DND-41 (cell line): ENCODE measurements at regions not wholly inside any gene's neighbourhood (a gene's known extent, or its start where the extent isn't known, plus 50 kb on each side); places are given as distances from the start of the nearest gene placed in this dataset.

Experiments used
- ATAC-seq: fragments of 200-7000 bp; cut with Tn5 transposase; 3 replicates; pipeline ENCODE4 v1.9.1; 2021; ENCODE audit warnings: low read depth; ENCODE audit not compliant: insufficient read depth
- DNase-seq: peaks from one replicate; pipeline ENCODE4 v3.0.0-alpha.2; 2020
- H2AFZ ChIP-seq: 2 replicates; pipeline ENCODE4 v1.6.0; 2012; ENCODE audit warnings: low read depth, low read length
- H3K27ac ChIP-seq: 2 replicates; pipeline ENCODE4 v1.5.1; 2012; ENCODE audit warnings: low read length, inconsistent platforms
- H3K27me3 ChIP-seq: fragments of 200-600 bp; sonication (generic); 2 replicates; pipeline ENCODE4 v1.6.0; 2012; ENCODE audit warnings: low read length, mild to moderate bottlenecking, inconsistent platforms; ENCODE audit not compliant: insufficient read depth, poor library complexity
- H3K36me3 ChIP-seq: 2 replicates; pipeline ENCODE4 v1.5.1; 2012; ENCODE audit warnings: low read length, inconsistent platforms; ENCODE audit not compliant: insufficient read depth
- H3K4me1 ChIP-seq: 2 replicates; pipeline ENCODE4 v1.5.1; 2012; ENCODE audit warnings: mild to moderate bottlenecking, low read length; ENCODE audit not compliant: insufficient read depth
- H3K4me2 ChIP-seq: 2 replicates; pipeline ENCODE4 v1.6.0; 2012; ENCODE audit warnings: mild to moderate bottlenecking, moderate library complexity, low read length, inconsistent platforms; ENCODE audit not compliant: insufficient read depth
- H3K4me3 ChIP-seq, 2 experiments: fragments of 200-600 bp in 1 of 2; shearing (Covaris generic) in 1 of 2; 2 replicates each; pipeline ENCODE4 v1.5.1; 2012 to 2016; ENCODE audit warnings: inconsistent platforms in 2 of 2, low read length in 2 of 2, mild to moderate bottlenecking in 2 of 2, low read depth in 1 of 2, moderate library complexity in 1 of 2
- H3K79me2 ChIP-seq: 2 replicates; pipeline ENCODE4 v1.6.0; 2012; ENCODE audit warnings: low read length, inconsistent platforms; ENCODE audit not compliant: insufficient read depth
- H3K9ac ChIP-seq: 2 replicates; pipeline ENCODE4 v1.6.0; 2012; ENCODE audit warnings: low read depth, mild to moderate bottlenecking, inconsistent platforms, low read length, moderate library complexity
- H3K9me3 ChIP-seq: 2 replicates; pipeline ENCODE4 v1.5.1; 2012; ENCODE audit warnings: low read length, moderate library complexity, mild to moderate bottlenecking, inconsistent platforms; ENCODE audit not compliant: insufficient read depth, severe bottlenecking
- H4K20me1 ChIP-seq: 2 replicates; pipeline ENCODE4 v1.6.0; 2012; ENCODE audit warnings: low read length; ENCODE audit not compliant: insufficient read depth
- CTCF ChIP-seq: IDR thresholded peaks from 2 replicates; pipeline ENCODE4 v1.5.1; 2012; ENCODE audit warnings: borderline replicate concordance, low read length, moderate library complexity, mild to moderate bottlenecking; ENCODE audit not compliant: poor library complexity, severe bottlenecking; ENCODE audit errors: extremely low read depth
- EZH2 ChIP-seq: IDR thresholded peaks from 3 replicates; pipeline ENCODE4 v1.6.1; 2012; ENCODE audit warnings: borderline replicate concordance, low read depth, mild to moderate bottlenecking, moderate library complexity, low read length, inconsistent platforms; ENCODE audit not compliant: severe bottlenecking

GRCh38 chr3:177936721-177937120, 599.5 kb upstream of the KCNMB2 start:
- no peaks in the 10 kb centered on the region for H3K4me1 ChIP-seq
- ATAC-seq = no peak

GRCh38 chr3:177942911-177943310, 593.3 kb upstream of the KCNMB2 start:
- DNase-seq = no peak
- no peak for ATAC-seq

More at GRCh38 chr3:177936721-177937120, 599.5 kb upstream of the KCNMB2 start:
- no peak overlapping the region for H2AFZ ChIP-seq
- DNase-seq = no peak
- no peak overlapping the region for H3K4me2 ChIP-seq
- no peaks in the 10 kb centered on the region for H3K36me3 ChIP-seq
- H3K4me3 ChIP-seq = no peak overlapping the region
- no peak for TF ChIP-seq EZH2
- no peak for TF ChIP-seq CTCF
- no peaks in the 10 kb centered on the region for H4K20me1 ChIP-seq
- no peaks in the 10 kb centered on the region for H3K79me2 ChIP-seq
- H3K27me3 ChIP-seq = no peaks in the 10 kb centered on the region
- no peak overlapping the region for H3K27ac ChIP-seq
- H3K9ac ChIP-seq = no peak overlapping the region
- no peaks in the 10 kb centered on the region for H3K9me3 ChIP-seq

GRCh38 chr3:177944228-177944661, 592.0 kb upstream of the KCNMB2 start:
- Histone ChIP-seq H2AFZ (peak overlapping the region; percentile 62), H3K27me3 (no peaks in the 10 kb centered on the region), H3K27ac (peak overlapping the region; percentile 73), H3K4me2 (peak overlapping the region; percentile 49; the same call in 1 of the 2 replicates), H3K9me3 (peaks cover 3% of the 10 kb centered on the region), H3K36me3 (no peaks in the 10 kb centered on the region), H3K9ac (peak overlapping the region; percentile 35; the same call in 1 of the 2 replicates), H4K20me1 (no peaks in the 10 kb centered on the region), H3K79me2 (no peaks in the 10 kb centered on the region), H3K4me1 (peaks cover 40% of the 10 kb centered on the region), H3K4me3 (no peak overlapping the region; a peak in 1 of 4 replicates)
- TF ChIP-seq EZH2 (no peak), CTCF (no peak)
- ATAC-seq = peak; percentile 80
- DNase-seq = peak; percentile 56

More at GRCh38 chr3:177942911-177943310, 593.3 kb upstream of the KCNMB2 start:
- no peak overlapping the region for H3K27ac ChIP-seq
- H3K36me3 ChIP-seq = no peaks in the 10 kb centered on the region
- H3K4me3 ChIP-seq = no peak overlapping the region
- no peaks in the 10 kb centered on the region for H3K79me2 ChIP-seq
- H3K4me1 ChIP-seq = peaks cover 32% of the 10 kb centered on the region
- no peak overlapping the region for H3K4me2 ChIP-seq
- no peak overlapping the region for H3K9ac ChIP-seq
- H3K27me3 ChIP-seq = no peaks in the 10 kb centered on the region
- H2AFZ ChIP-seq = no peak overlapping the region
- TF ChIP-seq CTCF (no peak), EZH2 (no peak)
- H3K9me3 ChIP-seq = peaks cover 3% of the 10 kb centered on the region
- H4K20me1 ChIP-seq = no peaks in the 10 kb centered on the region

- Histone ChIP-seq H3K27me3 (no peaks in the 10 kb centered on the region), H3K9ac (no peak overlapping the region), H3K36me3 (no peaks in the 10 kb centered on the region), H3K79me2 (no peaks in the 10 kb centered on the region), H2AFZ (no peak overlapping the region), H3K9me3 (peaks cover 3% of the 10 kb centered on the region), H3K4me3 (no peak overlapping the region), H3K4me2 (no peak overlapping the region), H3K27ac (no peak overlapping the region), H3K4me1 (peaks cover 48% of the 10 kb centered on the region), H4K20me1 (no peaks in the 10 kb centered on the region)
- ATAC-seq = no peak
- no peak for TF ChIP-seq CTCF
- no peak for TF ChIP-seq EZH2
- DNase-seq = no peak
Observed at GRCh38 chr3:177946048-177946447, 590.2 kb upstream of the KCNMB2 start.
